Effector memory CD4-positive, alpha-beta T cell (primary cell): ENCODE measurements at regions not wholly inside any gene's neighbourhood (a gene's known extent, or its start where the extent isn't known, plus 50 kb on each side); places are given as distances from the start of the nearest gene placed in this dataset.
"Not testable (repeated sequence)": the region's sequence is repeated elsewhere in the genome, so short reads cannot be mapped to it uniquely, and the experiment has no call there.

ENCODE experiments used
- DNase-seq, 3 donors: peaks; one replicate each; pipeline ENCODE4 v3.0.0-alpha.2; 2020
- H3K27ac ChIP-seq: 2 replicates; pipeline ENCODE4 v1.7.0; 2013; ENCODE audit warnings: mild to moderate bottlenecking, low read length, moderate library complexity; ENCODE audit not compliant: insufficient read depth, poor library complexity, severe bottlenecking
- H3K27me3 ChIP-seq: replicated peaks from 2 replicates; pipeline ENCODE4 v1.7.0; 2013; ENCODE audit warnings: mild to moderate bottlenecking, low read length; ENCODE audit not compliant: insufficient read depth, control insufficient read depth, poor library complexity, severe bottlenecking
- H3K36me3 ChIP-seq: 2 replicates; pipeline ENCODE4 v1.7.0; 2013; ENCODE audit warnings: mild to moderate bottlenecking, low read length, moderate library complexity; ENCODE audit not compliant: control insufficient read depth, insufficient read depth
- H3K4me1 ChIP-seq: 2 replicates; pipeline ENCODE4 v1.7.0; 2013; ENCODE audit warnings: low read length, mild to moderate bottlenecking; ENCODE audit not compliant: control insufficient read depth, insufficient read depth, poor library complexity, severe bottlenecking
- H3K4me3 ChIP-seq: 2 replicates; pipeline ENCODE4 v1.7.0; 2013; ENCODE audit warnings: low read length, low read depth, mild to moderate bottlenecking; ENCODE audit not compliant: insufficient read depth, poor library complexity, severe bottlenecking
- H3K9me3 ChIP-seq: 2 replicates; pipeline ENCODE4 v1.7.0; 2013; ENCODE audit warnings: mild to moderate bottlenecking, low read length, moderate library complexity; ENCODE audit not compliant: control insufficient read depth

- Histone ChIP-seq H3K36me3 (no peaks in the 10 kb centered on the region), H3K4me1 (no peaks in the 10 kb centered on the region), H3K27ac (no peak overlapping the region), H3K27me3 (no peaks in the 10 kb centered on the region), H3K4me3 (no peak overlapping the region), H3K9me3 (no peaks in the 10 kb centered on the region)
- DNase-seq, result no peak
These were observed 241.7 kb downstream of the SETD4 start for GRCh38 chr21:35818597-35818996.

- Histone ChIP-seq H3K27me3 (no peaks in the 10 kb centered on the region), H3K36me3 (no peaks in the 10 kb centered on the region), H3K4me1 (no peaks in the 10 kb centered on the region), H3K27ac (no peak overlapping the region), H3K4me3 (no peak overlapping the region), H3K9me3 (no peaks in the 10 kb centered on the region)
- no peak for DNase-seq
These were observed 245.3 kb downstream of the SETD4 start for GRCh38 chr21:35814858-35815619.

GRCh38 chr21:35812679-35813078, 247.6 kb downstream of the SETD4 start:
- Histone ChIP-seq H3K27ac (no peak overlapping the region), H3K4me1 (no peaks in the 10 kb centered on the region)
- DNase-seq, result no peak

GRCh38 chr21:35811191-35811806, 249.0 kb downstream of the SETD4 start:
- H3K4me1 ChIP-seq, result no peaks in the 10 kb centered on the region
- no peaks in the 10 kb centered on the region for H3K27me3 ChIP-seq
- no peak overlapping the region for H3K4me3 ChIP-seq
- no peak overlapping the region for H3K27ac ChIP-seq
- no peaks in the 10 kb centered on the region for H3K36me3 ChIP-seq
- no peak for DNase-seq
- H3K9me3 ChIP-seq, result no peaks in the 10 kb centered on the region

More at GRCh38 chr21:35812679-35813078, 247.6 kb downstream of the SETD4 start:
- H3K27me3 ChIP-seq, result no peaks in the 10 kb centered on the region
- no peaks in the 10 kb centered on the region for H3K36me3 ChIP-seq
- H3K9me3 ChIP-seq, result no peaks in the 10 kb centered on the region
- H3K4me3 ChIP-seq, result no peak overlapping the region

DNA sequence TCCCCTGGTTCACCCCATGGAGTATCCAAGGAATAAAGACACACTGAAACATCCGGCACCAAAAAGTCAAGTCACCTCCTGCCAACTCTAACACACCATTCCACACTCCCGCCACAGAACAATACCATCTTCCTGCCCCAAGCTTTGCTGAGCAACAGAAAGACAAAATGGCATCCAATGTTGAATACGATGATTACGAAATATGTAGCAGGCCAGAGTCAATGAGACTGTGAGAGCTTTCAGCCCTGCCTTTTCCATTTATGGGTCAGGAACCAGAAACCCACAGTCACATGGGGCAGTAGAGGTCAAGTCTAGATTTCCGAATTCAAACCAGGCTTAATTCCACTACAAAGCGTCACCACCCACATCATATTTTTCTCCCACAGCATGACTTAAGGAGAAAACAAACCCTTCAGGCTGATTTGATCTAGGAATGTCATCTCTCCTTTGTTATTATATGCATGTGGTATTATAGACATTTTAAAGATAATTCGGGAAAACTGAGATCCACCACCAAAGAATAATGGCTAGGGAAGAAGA, 249.8 kb downstream of the SETD4 start:
- H3K27ac ChIP-seq, result no peak overlapping the region
- no peak overlapping the region for H3K4me3 ChIP-seq
- H3K27me3 ChIP-seq, result no peaks in the 10 kb centered on the region
- no peak for DNase-seq
- no peaks in the 10 kb centered on the region for H3K4me1 ChIP-seq
- no peaks in the 10 kb centered on the region for H3K36me3 ChIP-seq
- H3K9me3 ChIP-seq, result no peaks in the 10 kb centered on the region

DNA sequence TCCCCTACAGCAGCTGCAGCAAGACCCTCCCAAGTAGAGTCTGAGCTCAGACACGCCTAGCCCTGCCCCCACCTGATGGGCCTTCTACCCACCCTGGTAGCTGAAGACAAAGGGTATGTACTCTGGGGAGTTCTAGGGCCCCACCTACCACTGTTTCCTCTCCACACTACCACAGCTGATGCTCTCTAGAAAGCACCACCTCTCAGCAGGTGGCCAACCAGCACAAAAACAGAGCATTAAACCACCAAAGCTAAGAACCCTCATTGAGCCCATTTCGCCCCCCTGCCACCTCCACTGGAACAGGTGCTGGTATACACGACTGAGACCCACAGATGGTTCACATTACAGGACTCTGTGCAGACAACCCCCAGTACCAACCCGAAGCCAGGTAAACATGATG, 258.9 kb downstream of the SETD4 start:
- Histone ChIP-seq H3K36me3 (no peaks in the 10 kb centered on the region), H3K4me3 (no peak overlapping the region), H3K4me1 (no peaks in the 10 kb centered on the region), H3K9me3 (no peaks in the 10 kb centered on the region), H3K27me3 (no peaks in the 10 kb centered on the region), H3K27ac (no peak overlapping the region)
- no peak for DNase-seq

GRCh38 chr21:35800796-35801385, 259.4 kb downstream of the SETD4 start:
- not testable (repeated sequence) for H3K9me3 ChIP-seq, H3K27ac ChIP-seq, DNase-seq, H3K4me1 ChIP-seq, H3K4me3 ChIP-seq, H3K36me3 ChIP-seq, H3K27me3 ChIP-seq

GRCh38 chr21:35796844-35797243, 263.5 kb downstream of the SETD4 start:
- Histone ChIP-seq H3K9me3 (no peaks in the 10 kb centered on the region), H3K4me1 (no peaks in the 10 kb centered on the region)
- no peak for DNase-seq

GRCh38 chr21:35794527-35794926, 265.8 kb downstream of the SETD4 start:
- H3K9me3 ChIP-seq, DNase-seq, H3K27ac ChIP-seq, H3K4me3 ChIP-seq, H3K4me1 ChIP-seq, H3K36me3 ChIP-seq, H3K27me3 ChIP-seq: not testable (repeated sequence)

More at GRCh38 chr21:35796844-35797243, 263.5 kb downstream of the SETD4 start:
- no peaks in the 10 kb centered on the region for H3K36me3 ChIP-seq
- no peaks in the 10 kb centered on the region for H3K27me3 ChIP-seq
- no peak overlapping the region for H3K4me3 ChIP-seq
- no peak overlapping the region for H3K27ac ChIP-seq
